ENCODE measurements at regions not wholly inside any gene's neighbourhood (a gene's known extent, or its start where the extent isn't known, plus 50 kb on each side); places are given as distances from the start of the nearest gene placed in this dataset.

DNA sequence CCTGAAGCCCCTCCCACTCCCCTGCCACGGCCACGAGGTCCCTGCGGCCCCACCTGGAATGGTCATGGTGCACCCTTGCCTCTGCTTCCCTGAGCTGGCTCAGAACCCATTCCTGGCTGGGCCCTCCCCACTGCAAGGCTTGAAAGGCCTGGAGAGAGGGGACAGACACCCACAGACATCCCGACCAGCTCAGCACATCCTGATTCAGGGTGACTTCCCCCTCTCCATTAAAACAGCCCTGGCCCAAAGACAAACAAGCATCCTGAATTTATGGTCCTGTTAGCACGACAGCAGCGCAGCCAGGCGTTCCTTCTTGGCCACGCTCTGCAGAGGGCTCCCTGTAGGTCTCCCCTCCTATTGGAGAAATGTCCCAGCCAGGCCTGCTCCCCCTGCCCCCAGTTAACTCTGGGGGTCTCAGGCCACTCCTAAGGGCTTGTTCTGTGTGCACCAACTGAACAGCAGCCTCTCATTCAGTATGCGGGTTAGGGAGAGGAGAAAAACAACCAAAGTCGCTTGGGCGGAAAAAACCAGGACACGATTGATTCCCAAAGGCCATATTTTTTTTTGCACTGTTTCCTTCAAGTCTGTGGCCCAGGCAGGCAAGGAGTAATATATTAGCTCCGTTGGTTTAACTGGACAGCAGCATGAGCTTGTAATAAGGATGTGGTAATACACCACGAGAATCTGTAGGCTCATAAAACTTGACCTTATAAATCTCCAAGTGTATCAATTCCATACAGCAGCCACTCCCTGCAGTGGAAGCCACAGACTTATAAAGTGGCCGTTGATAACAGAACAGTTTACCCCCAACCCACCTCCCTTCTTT is 106.7 kb upstream of the MSX1 start (continued):
- TF ChIP-seq, protein P1, sequence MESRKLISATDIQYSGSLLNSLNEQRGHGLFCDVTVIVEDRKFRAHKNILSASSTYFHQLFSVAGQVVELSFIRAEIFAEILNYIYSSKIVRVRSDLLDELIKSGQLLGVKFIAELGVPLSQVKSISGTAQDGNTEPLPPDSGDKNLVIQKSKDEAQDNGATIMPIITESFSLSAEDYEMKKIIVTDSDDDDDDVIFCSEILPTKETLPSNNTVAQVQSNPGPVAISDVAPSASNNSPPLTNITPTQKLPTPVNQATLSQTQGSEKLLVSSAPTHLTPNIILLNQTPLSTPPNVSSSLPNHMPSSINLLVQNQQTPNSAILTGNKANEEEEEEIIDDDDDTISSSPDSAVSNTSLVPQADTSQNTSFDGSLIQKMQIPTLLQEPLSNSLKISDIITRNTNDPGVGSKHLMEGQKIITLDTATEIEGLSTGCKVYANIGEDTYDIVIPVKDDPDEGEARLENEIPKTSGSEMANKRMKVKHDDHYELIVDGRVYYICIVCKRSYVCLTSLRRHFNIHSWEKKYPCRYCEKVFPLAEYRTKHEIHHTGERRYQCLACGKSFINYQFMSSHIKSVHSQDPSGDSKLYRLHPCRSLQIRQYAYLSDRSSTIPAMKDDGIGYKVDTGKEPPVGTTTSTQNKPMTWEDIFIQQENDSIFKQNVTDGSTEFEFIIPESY (IDR thresholded peaks at IDR 0.05) = no peak
- TF ChIP-seq BMI1 (IDR thresholded peaks at IDR 0.05; ENCODE audit: borderline replicate concordance) (no peak), RAD51 (IDR thresholded peaks at IDR 0.05) (no peak), MEF2B (IDR thresholded peaks at IDR 0.05; ENCODE audit: partially characterized antibody, poor library complexity, severe bottlenecking) (no peak), NBN (IDR thresholded peaks at IDR 0.05) (no peak), BRCA1 (IDR thresholded peaks at IDR 0.05; ENCODE audit: low read depth, low read length) (no peak), PML (IDR thresholded peaks at IDR 0.05; ENCODE audit: low read length) (no peak)
- TF ChIP-seq, protein P2, sequence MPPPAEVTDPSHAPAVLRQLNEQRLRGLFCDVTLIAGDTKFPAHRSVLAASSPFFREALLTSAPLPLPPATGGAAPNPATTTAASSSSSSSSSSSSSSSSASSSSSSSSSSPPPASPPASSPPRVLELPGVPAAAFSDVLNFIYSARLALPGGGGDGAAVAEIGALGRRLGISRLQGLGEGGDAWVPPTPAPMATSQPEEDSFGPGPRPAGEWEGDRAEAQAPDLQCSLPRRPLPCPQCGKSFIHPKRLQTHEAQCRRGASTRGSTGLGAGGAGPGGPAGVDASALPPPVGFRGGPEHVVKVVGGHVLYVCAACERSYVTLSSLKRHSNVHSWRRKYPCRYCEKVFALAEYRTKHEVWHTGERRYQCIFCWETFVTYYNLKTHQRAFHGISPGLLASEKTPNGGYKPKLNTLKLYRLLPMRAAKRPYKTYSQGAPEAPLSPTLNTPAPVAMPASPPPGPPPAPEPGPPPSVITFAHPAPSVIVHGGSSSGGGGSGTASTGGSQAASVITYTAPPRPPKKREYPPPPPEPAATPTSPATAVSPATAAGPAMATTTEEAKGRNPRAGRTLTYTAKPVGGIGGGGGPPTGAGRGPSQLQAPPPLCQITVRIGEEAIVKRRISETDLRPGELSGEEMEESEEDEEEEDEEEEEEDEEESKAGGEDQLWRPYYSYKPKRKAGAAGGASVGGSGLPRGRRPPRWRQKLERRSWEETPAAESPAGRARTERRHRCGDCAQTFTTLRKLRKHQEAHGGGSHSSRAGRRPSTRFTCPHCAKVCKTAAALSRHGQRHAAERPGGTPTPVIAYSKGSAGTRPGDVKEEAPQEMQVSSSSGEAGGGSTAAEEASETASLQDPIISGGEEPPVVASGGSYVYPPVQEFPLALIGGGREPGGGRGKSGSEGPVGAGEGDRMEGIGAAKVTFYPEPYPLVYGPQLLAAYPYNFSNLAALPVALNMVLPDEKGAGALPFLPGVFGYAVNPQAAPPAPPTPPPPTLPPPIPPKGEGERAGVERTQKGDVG (CRISPR knock-in tag; IDR thresholded peaks at IDR 0.05) = no peak

Data from GM12878 (cell line).